ENCODE measurements at regions not wholly inside any gene's neighbourhood (a gene's known extent, or its start where the extent isn't known, plus 50 kb on each side); places are given as distances from the start of the nearest gene placed in this dataset.
"Not testable (repeated sequence)": the region's sequence is repeated elsewhere in the genome, so short reads cannot be mapped to it uniquely, and the experiment has no call there.

DNA sequence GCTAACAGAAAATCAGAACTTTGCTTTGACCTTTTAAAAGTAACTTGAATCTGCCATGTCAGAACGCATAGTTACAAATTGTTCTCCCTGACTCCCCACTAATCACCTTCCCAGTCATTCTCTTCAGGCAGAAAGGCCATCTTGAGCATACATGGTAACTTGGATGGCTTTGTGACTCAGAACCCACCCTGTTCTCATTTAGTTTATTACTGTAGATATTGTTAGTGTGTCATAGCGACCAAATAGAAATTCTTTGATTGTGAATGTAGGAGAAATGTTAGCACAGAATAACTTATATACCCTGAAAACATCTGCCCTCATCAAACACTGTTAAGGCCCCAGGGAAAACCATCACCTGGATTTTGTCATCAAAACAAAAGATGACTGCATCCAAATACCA is 382.0 kb downstream of the MAGEB5 start:
- no peak for DNase-seq (ENCODE audit: low read depth)

DNA sequence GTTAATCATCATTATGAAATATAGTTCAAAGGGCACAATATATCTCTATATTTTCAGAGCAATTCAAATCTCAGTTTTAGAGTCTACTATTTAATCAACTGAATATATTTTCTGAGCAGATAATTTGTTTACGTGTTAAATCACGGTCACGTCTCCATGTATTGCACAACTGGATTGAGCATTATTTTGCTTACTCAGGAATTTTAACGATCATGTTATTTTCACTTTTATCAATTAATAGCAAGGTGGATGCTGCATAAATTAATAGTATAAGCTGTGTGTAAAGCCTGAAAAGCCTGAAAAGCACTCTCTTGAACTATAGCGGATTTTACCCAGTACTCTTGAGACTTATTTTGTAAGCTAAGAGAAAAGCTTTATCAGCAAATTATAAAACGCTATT is 374.9 kb downstream of the MAGEB5 start:
- no peak for DNase-seq (ENCODE audit: low read depth)

DNA sequence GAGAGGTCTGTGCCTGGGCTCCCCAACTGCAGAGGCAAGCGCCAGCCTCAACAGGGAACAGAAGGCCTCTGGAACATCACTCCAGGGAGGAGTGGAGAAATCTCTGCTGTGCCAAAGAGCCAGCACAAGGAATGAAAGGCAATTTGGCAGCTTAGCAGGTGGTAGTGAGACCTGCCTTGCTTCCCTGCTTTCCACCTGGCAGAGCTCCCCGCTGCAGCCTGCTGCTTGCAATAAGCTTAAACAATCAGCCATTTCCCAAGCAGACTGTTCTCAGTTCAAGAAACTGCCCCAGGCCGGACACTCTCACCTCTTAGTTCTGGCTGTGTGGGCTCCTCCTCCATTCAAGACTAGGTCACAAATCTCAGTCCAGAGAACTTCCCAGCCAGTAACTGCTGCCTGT is 370.6 kb downstream of the MAGEB5 start:
- DNase-seq (ENCODE audit: low read depth) = no peak

DNA sequence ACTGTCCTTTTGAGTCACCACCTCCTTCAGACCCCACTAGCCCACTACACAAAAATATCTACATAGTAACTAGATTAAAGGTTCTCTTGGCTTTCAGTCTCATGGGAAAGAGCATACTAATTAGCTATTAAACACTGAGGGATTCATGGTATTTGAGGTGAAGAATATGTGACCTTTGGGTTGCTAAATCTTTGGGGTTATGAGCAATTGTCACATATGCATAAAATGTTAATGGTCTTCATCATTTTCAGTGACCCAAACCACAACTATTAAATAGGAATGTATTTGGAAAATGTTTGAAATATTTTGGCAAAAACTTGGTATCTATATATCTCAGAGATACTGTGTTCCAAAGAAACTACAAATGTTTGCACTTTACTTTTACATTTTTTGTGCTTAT is 365.1 kb downstream of the MAGEB5 start:
- DNase-seq (ENCODE audit: low read depth) = no peak

DNA sequence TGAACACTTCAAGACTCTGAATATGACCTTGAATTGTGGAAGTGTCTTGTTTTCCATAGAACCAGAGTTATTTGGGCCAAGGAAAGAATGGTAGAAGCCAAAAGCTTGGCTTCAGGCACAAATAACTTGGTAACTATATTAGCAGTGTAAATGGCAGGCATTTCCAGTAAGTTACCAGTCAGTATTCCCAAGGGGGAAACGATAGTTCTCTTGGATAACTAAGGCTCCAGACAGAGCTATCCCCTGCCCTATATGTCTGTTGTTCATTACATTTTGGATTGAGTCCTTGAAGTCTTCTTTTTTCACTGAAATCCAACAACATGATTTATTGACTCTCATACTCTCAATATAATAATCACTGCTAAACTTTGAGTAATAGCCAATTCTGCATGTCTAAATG is 364.1 kb downstream of the MAGEB5 start:
- no peak for DNase-seq (ENCODE audit: low read depth)

DNA sequence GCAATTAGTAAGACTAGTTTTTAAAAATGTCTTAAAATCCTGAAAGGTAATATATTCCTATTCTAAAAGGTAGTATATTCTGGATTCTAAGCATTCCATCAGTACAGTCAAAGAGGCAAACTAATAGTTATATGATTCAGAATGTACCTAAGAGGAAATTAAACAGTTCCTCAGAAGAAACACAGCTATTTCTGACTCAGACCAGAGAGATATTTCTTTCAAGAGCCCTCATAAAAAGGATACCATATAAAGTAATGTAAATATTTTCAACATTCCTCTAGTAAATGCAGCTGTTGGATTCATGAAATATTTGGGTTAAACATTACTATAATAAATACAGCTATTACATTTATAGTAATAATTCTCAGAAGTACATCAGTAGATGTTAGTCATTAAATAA is 358.3 kb downstream of the MAGEB5 start:
- DNase-seq (ENCODE audit: low read depth) = no peak

DNA sequence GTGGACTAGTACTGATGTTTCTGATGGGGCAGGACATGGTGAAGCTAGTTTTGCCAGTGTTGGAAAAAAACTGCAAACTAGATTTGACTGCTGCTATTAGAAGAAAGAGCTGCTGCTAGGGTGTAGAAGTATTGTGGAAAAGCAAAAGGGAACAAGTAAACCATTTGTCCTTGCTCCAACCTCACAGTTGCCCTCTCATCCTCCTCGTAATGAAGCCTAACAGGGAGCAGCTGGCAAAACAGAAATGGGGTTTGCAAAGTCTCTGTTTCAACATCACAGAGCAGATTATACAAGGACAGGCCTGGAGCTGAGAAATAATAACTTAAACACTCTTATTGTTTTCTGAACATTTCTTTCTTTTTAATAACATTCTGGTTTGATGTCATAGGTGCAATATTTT is 346.2 kb downstream of the MAGEB5 start:
- no peak for DNase-seq (ENCODE audit: low read depth)

DNA sequence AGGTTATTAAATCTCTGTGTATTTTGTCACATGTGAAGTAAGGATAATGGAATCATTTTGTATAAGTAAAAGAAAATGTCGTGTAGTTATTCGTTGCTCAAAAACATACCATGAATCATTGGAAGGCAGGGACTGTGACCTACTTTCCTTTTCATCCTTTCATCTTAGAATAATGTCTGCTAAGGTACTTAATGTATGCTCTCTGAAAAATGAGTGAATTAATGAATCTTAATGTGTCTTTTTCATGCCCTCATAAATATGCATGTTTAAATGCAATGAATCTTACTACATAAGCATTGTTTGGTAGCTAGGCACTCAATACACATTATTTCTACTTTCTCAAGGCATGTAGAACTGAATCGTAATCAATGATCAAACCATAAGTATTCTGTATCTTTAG is 343.9 kb downstream of the MAGEB5 start:
- DNase-seq (ENCODE audit: low read depth) = no peak

DNA sequence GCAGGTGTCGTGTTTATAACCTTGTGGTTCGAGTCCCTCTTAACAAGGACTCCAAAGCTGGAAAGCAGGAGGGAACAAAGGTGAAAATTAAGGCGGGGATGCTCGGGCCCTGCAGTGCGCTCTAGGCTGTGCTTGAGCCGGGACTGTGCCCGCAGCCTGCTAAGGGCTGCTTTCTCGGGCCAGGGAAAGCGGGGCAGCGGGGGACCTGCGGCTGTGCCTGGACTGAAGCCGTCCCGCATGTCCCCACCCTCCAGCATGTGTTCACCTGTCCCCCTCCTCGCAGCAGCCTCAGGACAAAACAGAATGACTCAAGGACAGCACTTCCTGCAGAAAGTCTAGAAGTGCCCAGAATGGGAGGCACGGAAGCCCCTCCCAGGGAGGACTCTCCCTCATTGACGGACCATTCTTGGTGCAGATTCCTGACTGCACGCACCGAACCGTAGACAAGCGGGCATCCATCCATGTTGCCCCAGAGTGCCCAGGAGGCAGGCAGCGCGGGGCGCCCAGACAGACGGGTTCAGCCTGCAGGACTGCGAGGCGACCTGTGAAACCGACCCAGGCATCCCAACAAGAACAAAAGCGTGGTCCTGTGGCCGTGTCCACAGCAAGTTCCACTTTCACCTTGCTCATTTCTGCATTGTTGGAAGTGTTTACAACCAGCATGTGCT is 342.9 kb downstream of the MAGEB5 start:
- no peak for DNase-seq (ENCODE audit: low read depth)

DNA sequence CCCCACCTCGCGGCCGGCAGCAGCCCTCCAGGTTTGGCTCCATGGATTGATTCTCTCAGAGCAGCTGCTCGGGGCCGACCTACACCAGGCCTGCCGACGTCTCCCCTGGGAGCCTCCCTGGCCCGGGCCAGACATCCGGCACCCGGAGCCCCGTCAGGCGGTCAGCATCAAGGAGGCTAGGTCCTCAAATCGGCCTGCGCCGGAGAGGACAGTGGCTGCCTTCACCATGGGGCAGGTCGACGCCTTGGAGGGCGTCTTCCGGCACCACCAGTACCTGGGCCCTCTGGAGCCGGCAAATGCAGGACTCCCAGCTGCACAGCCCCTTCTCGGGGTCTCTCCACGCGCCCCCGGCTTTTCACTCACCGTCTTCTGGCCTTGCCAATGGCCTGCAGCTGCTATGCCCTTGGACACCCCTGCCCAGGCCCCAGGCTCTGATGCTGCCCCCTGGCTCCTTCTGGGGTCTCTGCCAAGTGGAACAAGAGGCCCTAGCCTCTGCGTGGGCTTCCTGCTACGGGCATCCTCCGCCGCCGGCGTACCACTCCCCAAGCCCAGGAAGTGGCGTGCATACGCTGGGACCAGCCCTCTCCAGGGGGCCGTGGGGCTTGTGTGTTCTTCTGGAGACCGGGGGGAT is 341.8 kb downstream of the MAGEB5 start:
- DNase-seq (ENCODE audit: low read depth) = no peak

DNA sequence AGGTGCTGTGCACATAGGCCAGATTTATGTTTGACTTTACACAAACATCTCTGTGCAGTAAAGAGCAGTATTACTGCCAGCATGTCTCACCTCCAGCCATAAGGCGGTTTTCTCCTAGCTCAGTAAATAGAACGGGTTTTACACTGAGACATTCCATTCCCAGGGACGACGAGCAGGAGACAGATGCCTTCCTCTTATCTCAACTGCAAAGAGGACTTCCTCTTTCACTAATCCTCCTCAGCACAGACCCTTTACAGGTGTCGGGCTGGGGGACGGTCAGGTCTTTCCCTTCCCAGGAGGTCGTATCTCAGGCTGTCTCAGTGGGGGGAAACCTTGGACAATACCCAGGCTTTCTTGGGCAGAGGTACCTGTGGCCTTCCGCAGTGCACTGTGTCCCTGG is 309.8 kb downstream of the MAGEB5 start:
- DNase-seq (ENCODE audit: low read depth) = not testable (repeated sequence)

DNA sequence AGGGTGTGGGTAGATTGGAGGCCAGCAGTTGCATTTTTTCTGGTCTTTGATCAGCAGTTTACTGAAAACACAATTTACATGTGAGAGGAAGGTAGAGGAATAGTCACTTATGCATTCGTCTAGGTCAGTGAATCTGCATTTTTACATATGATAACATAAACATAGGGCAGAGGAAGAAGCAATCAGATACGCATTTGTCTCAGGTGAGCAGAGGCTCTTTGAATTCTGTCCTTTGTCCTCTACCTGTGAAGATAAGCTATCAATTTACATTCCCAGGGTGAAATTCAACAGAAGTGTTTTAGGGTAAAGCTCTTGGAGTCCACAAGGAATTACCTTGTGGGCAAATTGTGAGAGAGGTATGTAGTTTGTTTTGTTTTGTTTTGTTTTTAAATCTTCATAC is 306.5 kb downstream of the MAGEB5 start:
- no peak for DNase-seq (ENCODE audit: low read depth)

DNA sequence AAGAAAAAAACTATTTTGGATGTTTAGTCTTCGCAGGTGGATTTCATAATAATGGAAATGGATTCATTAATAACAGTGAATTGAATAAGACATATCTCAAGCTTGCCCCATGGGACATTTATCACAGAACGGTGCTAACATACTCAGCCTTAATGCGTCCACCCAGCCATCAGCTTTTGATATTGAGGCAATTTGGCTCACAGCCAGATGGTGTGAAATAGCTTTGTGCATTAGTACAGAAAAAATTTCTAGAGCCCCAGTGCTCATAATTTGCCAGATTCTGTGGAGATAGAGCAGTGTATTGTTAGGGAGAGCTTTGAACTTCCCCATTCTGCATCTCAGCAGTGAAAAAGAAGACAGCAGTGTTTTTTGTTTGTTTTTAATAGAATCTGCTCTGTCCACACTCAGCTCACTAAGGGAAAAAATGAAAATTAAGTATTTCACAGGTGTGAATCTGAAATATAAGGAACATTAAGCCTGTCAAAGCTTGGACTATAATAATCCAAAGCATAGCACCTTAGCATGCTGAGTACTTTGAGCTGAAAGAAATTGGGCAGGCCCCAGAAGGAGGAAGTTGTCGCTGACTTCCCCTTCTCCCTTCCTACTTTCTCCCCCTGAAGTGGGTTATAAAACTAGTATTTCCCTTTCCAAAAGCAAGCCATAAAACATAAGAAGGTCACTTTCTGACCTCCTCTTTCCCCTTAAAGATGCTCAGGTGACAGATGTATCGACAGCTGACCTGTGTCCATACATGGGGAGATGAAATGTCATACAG is 295.8 kb downstream of the MAGEB5 start:
- no peak for DNase-seq (ENCODE audit: low read depth)

DNA sequence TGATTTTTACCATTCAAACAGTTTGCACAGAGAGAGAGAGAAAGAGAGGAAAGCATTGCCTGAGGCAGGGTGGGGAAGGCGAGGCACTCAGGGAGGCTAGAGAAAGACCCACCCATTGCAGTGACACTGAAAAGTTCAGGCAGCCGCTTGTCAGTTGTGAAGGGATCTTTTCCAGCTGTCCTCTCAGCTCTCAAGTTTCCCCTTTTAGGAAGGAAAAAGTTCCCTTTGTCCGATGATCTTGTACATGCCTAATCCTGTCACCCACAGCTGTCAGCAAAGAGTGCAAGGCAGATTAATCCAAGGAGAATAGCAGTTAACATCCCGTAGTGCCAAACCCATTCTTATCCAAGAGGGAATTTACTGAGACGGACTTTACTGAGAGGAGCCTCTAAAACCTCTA is 255.0 kb downstream of the MAGEB5 start:
- DNase-seq (ENCODE audit: low read depth) = no peak

DNA sequence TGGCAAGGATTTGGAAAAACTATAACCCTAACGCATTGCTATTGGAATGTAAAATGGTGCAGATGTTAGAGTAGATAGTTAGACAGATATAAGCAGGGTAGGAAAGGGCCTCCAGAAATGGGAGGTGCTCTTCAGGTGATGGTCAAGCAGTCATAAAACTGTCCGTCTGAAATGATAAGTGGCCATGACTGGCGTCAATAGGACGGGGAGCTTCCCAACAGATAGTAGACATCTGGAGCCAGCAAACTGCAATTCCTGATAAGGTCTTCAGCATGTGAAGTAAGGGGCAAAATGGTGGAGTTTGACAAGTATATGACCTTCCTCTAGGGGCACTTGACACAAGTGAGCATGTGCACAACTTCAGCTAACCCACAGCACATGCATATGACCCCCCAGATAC is 250.4 kb downstream of the MAGEB5 start:
- no peak for DNase-seq (ENCODE audit: low read depth)

DNA sequence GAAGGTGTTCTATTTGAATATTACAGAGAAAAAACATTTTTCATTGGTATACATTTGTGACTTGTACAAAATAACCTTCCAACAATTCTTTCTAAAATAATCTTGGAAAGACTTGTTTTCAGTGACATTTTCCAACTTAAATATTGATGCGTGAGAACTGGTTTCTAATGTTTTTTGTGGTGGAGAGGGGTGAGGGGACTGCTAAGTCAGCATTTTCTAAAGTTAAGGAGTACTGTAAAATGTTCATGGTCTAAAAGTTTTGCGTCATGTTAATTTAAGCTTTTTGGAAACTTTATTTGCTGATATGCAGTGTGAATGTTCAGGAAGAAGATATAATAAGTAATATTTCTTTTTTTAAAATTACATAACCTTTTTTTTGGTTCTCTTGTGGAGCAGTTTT is 229.3 kb downstream of the MAGEB5 start:
- DNase-seq (ENCODE audit: low read depth) = no peak

DNA sequence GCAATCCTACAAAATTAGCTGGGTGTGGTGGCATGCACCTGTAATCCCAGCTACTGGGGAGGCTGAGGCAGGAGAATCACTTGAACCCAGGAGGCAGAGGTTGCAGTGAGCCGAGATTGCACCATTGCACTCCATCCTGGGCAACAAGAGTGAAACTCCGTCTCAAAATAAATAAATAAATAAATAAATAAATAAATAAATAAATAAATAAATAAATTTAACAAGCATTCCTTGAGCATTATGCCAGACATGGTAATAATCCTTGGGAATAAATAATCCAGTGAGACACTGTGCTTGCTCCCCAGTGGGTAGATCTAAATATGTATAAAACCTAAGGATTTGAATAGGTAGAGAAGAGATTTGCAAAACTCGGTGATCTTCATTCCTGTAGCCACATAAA is 228.4 kb downstream of the MAGEB5 start:
- DNase-seq (ENCODE audit: low read depth) = not testable (repeated sequence)

DNA sequence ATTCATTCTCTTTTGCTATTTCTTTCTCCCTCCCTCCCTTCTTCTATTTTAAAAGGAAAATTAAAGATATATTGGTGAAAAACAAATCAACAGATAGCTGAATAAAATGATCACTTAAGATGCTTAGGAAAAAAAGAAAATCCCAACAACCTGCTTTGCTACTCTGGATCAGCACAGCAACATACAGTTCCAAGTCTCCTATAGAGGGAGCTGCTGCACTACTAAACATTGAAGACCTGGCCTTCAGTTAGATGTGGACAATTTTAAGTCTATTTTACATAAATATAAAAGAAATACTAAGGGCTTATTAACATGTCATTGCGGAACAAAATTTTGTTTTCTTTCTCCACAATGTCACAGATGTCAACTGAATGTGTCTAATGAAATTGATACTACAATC is 226.4 kb downstream of the MAGEB5 start:
- no peak for DNase-seq (ENCODE audit: low read depth)

DNA sequence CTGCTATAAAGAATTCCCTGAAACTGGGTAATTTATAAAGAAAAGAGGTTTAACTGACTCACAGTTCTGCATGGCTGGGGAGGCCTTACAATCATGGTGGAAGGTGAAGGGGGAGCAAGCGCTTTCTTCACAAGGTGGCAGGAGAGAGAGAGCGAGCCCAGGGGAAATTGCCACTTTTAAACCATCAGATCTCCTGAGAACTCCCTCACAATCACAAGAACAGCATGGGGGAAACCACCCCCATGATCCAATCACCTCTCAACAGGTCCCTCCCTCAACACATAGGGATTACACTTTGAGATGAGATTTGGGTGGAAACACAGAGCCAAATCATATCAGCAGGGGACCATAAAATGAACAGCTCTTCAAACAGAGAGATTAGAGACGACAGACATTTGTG is 198.6 kb downstream of the MAGEB5 start:
- no peak for DNase-seq (ENCODE audit: low read depth)

DNA sequence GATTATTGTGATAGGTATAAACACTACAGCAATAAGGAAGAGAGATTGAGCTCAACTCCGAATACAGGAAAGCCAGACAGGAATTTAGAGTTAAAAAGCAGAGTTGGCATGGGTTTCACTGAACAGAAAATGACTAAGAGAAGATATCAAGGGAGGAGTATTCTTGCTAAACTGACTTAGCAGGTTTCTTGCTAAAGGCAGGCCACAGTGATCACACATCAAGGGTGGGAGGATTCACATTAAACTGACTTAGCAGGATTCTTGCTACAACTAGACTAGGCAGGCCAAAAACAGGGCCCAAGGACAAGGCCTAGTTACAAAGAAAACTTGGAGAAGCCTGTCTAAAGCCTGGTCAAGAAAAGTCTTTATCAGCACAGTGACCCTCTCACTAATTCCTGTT is 195.1 kb downstream of the MAGEB5 start:
- DNase-seq (ENCODE audit: low read depth) = no peak

DNA sequence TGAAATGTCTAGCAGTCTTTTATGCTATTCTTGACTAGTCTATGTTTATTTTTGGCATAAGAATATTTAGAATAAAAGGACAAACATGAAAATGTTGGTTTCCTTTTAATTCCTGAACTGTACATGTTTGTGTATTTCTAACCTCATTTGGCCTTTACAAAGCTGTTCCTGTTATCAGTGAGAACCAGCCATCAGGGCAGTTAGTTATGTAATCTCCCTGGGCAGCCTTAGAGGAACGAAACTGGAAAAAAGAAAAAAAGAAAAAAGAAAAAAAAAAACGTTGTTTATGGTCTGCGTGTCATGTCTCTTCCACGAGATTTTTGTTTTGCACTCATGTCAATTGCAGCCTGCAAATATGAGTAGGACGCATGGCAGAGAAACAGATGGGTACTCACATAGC is 193.7 kb downstream of the MAGEB5 start:
- DNase-seq (ENCODE audit: low read depth) = no peak

DNA sequence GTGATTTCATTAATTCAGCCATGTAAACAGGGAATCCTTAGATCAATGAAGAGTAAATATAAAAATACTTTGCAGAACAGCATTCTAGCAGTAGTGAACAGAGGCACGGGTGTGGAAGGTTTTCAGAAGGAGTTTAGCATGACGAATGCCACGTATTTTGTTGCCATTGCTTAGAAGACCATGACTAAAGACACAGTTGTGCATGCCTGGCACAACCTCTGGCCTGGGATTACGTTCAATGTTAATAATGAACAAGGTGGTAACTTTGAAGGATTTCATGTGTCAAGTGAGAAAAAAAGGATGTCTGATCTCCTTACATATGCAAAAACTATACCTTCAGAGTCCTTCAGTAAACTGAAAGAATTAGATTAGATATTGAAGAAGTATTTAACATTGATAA is 171.9 kb downstream of the MAGEB5 start:
- DNase-seq (ENCODE audit: low read depth) = no peak

DNA sequence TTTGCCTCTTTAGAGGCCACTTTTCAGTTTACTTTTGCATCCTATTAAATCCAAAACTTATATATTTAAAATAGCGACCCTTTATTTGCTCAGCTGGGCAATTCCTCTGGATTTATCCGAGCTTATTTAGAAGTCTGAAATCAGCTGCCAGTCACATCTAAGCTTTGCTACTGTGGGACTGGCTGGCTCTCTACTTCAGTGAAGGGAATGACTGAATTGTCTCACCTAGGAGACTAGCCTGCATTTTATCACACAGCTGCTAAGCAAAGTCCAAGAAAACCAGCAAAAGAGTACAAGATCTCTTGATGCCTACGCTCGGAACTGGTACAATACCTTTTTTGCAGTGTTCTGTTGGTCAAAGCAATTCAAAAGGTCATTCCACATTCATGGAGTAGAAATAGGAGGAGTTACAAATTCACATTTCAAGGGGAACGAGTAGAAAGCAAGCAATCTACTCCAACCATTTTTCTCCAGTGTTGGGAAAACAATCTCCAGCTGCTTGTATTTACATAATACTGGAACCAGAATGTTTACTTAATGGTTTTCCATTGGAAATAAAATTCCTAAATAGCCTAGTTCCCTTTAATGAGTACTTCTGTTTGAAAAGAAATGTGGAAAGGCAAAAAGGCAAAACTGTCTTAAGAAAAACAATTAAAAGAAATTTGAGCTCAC is 160.2 kb downstream of the MAGEB5 start:
- no peak for DNase-seq (ENCODE audit: low read depth)
